Activated T-cell treated with anti-CD3 and anti-CD28 coated beads, Interleukin-2, amount 50 U/mL, for 4 hours (primary cell): ENCODE measurements at regions not wholly inside any gene's neighbourhood (a gene's known extent, or its start where the extent isn't known, plus 50 kb on each side); places are given as distances from the start of the nearest gene placed in this dataset.

Experiments used
- ATAC-seq, 2 donors: fragments of 200-7000 bp; cut with Tn5 transposase; one replicate each; pipeline ENCODE4 v1.10.0; 2021
- DNase-seq: peaks from one replicate; pipeline ENCODE4 v3.0.0-alpha.2; 2020
- H3K27me3 Mint-ChIP-seq: one replicate; pipeline ENCODE4 v1.8.0; 2021; ENCODE audit warnings: low read depth, mixed read lengths
- H3K36me3 Mint-ChIP-seq: one replicate; pipeline ENCODE4 v1.8.0; 2022; ENCODE audit warnings: mixed read lengths; ENCODE audit not compliant: insufficient read depth
- H3K4me1 Mint-ChIP-seq: one replicate; pipeline ENCODE4 v1.8.0; 2021; ENCODE audit warnings: low read depth, mixed read lengths
- H3K4me3 Mint-ChIP-seq: one replicate; pipeline ENCODE4 v1.8.0; 2021; ENCODE audit warnings: mild to moderate bottlenecking, moderate library complexity, mixed read lengths
- H3K9me3 Mint-ChIP-seq: one replicate; pipeline ENCODE4 v1.8.0; 2021; ENCODE audit warnings: mixed read lengths

DNA sequence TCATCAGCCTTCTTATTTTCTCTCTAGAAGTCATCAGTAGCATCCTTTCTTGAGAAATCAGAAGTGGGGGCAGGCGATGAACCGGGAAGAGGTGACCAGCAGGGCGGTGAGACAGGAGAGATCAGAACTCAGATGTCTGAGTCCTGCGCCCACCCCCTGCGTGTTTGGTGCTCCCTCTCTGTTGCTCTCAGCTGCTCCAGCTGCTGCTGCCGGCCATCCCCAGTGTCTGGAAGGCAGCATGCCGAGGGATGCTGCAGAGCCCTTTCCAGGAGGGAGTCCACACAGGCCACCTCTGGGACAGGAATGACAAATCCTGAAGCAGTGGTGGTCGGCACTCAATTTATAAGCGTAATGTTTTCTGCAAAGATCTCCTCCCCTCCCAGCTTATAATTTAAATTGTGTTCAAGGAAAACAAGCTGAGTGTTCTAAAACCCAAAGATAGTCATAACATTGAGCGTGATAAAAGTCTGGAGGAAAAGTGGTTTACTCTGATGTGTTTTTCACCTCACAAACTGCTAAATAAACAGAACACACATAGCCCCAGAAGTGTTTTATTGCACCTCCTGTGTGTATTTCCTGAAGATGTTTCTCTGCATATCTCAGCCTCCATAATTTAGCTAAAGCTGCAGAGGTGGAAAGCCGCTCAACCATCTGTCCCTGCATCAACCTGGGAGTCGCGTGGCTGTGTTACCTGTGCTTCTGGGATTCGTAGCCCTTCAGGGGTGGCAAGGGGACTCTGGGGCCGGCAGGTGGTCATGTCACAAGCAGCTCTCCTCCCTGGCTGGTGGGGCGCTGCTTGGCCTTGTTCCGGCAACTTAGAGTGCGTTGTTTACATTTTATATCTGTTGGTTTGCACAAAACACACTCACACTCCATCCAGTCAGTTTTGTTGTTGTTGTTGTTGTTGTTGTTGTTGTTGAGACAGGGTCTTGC, 191.2 kb downstream of the USP12 start:
- H3K9me3 Mint-ChIP-seq = no peaks in the 10 kb centered on the region
- H3K4me3 Mint-ChIP-seq = no peak overlapping the region
- H3K36me3 Mint-ChIP-seq = no peaks in the 10 kb centered on the region
- ATAC-seq = no peak
- no peak for DNase-seq
- H3K27me3 Mint-ChIP-seq = peaks cover 15% of the 10 kb centered on the region
- no peaks in the 10 kb centered on the region for H3K4me1 Mint-ChIP-seq

DNA sequence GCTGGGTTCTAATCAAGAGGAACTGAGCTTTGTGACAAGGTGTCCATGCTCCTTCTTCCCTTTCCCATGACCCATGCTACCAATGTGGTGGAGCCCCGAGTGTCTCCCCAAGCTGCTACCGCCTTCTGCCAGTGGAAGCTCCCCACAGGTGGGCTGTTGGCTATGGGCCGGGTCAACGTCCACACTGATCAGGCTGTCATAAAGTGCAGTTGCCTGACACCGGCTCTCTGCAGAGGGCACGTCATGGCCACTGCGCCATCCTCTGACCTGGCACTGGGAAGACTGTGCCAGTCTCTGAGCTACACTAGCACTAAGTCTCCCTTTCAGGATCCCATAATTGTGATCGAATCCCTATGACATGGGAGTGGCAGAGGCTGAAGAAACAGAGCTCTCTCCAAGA, 192.3 kb downstream of the USP12 start:
- Mint-ChIP-seq H3K27me3 (peaks cover 15% of the 10 kb centered on the region), H3K4me1 (no peaks in the 10 kb centered on the region), H3K9me3 (no peaks in the 10 kb centered on the region), H3K4me3 (no peak overlapping the region), H3K36me3 (no peaks in the 10 kb centered on the region)
- no peak for DNase-seq
- no peak for ATAC-seq

DNA sequence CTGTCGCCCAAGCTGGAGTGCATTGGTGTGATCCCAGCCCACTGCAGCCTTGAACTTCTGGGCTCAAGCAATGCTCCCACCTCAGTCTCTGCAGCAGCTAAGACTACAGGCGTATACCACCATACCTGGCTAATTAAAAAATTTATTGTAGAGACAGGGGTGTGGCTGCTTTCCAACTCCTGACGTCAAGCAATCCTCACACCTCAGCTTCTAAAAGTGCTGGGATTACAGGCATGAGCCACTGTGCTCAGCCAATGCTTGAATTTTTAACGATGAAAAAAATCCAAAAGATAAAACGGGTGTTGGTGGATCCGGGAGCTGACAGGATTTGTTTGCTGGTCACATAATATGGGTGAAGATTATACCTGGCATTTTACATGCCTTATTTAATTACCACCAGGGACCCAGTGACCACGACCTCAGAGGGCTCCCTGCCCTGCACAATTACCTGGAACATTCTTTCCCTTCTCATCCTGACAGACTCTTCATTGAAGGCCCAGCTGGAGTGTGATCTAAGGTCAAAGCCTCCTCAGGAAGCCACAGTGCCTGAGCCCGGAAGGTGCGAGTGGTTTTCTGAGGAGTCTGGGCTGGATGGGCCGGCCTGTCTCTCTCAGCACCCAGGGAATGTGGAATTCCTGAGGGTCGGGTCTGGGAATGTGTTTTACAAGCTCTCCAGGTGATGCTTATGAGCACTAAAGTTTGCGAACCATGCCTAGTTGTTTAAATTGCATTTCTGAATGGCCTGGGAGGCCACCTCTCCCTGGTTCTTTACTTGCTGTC, 193.3 kb downstream of the USP12 start:
- no peak for DNase-seq
- Mint-ChIP-seq H3K9me3 (no peaks in the 10 kb centered on the region), H3K36me3 (no peaks in the 10 kb centered on the region), H3K27me3 (peaks cover 13% of the 10 kb centered on the region), H3K4me1 (no peaks in the 10 kb centered on the region), H3K4me3 (no peak overlapping the region)
- ATAC-seq = no peak

DNA sequence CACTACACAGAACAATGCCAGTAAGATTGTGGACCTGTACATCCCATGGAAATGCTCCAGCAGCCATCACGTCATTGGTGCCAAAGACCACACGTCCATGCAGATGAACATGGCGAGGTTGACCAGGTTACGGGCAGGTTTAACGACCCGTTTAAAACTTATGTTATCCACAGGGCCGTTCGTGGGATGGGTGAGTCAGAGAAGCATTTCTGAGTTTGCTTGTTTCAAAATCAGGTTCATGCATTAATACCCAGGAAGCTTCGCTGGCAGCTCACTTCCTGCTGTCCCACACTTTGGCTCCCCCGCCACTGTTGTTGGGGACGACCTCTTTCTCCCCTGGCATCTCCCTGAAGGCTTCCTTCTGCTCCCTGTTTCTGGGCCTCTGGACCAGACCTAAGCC, 194.1 kb downstream of the USP12 start:
- Mint-ChIP-seq H3K4me1 (peaks cover 2% of the 10 kb centered on the region), H3K36me3 (no peaks in the 10 kb centered on the region), H3K9me3 (no peaks in the 10 kb centered on the region), H3K27me3 (peaks cover 11% of the 10 kb centered on the region), H3K4me3 (no peak overlapping the region)
- DNase-seq (no peak), ATAC-seq (no peak)

DNA sequence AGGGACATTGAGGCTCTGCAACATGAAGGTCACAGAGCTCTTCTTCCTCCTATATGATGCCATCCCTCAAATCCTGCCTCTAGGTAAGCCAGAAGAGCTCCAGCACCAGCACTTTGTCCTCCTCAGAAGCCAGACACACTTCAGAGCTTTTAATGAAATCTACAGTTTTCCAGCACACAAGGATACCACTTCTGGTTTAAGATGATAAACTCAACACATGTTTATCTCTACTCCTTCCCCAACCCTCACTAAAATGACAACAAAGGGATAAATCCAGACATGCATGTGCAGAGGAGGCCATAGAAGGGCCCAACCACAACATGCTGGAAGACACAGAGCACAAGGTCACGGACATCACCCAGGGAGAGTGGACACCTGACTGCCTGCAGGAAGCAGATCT, 195.3 kb downstream of the USP12 start:
- DNase-seq = no peak
- Mint-ChIP-seq H3K36me3 (no peaks in the 10 kb centered on the region), H3K9me3 (no peaks in the 10 kb centered on the region), H3K27me3 (peaks cover 10% of the 10 kb centered on the region), H3K4me1 (peaks cover 8% of the 10 kb centered on the region), H3K4me3 (no peak overlapping the region)
- ATAC-seq = no peak

DNA sequence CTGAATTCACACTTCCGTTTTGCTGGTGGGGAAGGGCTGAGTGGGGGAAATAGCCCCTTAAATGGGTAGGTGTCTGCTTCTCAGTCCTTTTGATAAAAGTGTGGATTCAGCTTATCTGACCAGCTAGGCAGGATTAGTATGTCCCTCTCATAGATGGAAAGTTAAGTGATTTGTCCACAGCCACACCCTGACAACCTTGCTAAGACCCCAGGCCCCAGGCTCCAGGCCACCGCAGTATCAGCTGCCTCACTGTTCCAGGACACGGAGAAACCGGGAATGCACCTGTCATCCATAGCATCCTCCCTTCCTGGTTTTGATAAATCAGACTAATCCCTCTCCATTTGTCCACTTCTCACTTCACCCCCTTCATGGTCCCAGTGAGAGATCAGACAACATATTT, 197.7 kb downstream of the USP12 start:
- H3K36me3 Mint-ChIP-seq = no peaks in the 10 kb centered on the region
- DNase-seq (no peak), ATAC-seq (no peak)
- H3K9me3 Mint-ChIP-seq = no peaks in the 10 kb centered on the region
- H3K4me1 Mint-ChIP-seq = peaks cover 8% of the 10 kb centered on the region
- peaks cover 5% of the 10 kb centered on the region for H3K27me3 Mint-ChIP-seq
- H3K4me3 Mint-ChIP-seq = no peak overlapping the region

DNA sequence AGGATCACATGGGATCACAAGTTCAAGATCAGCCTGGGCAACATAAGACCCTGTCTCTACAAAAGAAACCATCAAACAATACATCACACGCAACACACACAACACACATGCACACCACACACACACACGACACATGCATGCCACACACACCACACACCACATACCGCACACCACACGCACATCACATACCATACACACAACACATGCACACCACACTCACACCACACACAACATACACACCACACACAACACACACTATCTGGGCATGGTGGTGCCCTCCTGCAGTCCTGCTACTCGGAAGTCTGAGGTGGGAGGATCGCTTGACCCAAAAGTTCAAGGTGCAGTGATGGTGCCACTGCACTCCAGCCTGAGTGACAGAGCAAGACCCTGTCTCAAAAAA, 198.3 kb downstream of the USP12 start:
- H3K9me3 Mint-ChIP-seq = no peaks in the 10 kb centered on the region
- DNase-seq = no peak
- ATAC-seq = no peak
- H3K4me3 Mint-ChIP-seq = no peak overlapping the region
- H3K27me3 Mint-ChIP-seq = peaks cover 2% of the 10 kb centered on the region
- H3K4me1 Mint-ChIP-seq = peaks cover 8% of the 10 kb centered on the region
- no peaks in the 10 kb centered on the region for H3K36me3 Mint-ChIP-seq

DNA sequence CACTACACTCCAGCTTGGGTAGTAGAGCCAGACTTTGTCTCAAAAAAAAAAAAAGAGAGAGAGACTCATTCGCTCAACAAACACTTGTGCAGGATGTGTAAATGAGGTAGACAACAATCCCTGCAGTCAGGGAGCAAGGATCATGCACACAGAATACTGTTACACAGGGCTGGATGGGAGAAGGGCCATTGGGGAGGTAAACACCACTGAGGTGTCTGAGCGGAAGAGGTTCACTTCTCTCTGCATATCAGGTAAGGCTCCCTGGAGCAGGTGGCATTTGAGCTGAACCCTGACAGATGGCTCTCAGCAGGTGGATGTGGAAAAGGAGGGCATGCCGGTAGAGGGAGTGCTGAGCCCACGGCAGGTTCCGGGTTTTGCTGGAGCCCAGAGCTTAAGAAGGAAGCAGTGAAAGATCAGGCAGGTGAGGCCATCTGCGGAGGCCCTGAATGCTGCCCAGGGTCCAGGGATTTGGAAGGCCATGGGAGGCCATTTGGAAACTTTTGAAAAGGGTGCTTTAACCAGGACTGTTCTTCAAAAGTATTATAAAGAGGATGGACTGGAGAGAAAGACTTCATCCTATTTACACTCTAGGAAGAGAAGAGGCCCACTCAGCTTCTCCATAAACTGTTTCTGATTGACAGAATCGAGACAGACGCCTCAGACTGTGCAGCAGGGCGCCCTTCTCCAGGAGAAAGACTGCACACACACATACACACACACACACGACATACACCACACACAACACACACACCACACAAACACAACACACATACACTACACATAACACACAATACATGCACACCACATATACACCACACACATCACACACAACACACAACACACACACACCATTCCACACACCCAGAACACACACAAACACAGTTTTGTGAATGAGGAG, 199.4 kb downstream of the USP12 start:
- Mint-ChIP-seq H3K4me1 (peaks cover 8% of the 10 kb centered on the region), H3K9me3 (no peaks in the 10 kb centered on the region), H3K27me3 (peaks cover 2% of the 10 kb centered on the region), H3K36me3 (no peaks in the 10 kb centered on the region), H3K4me3 (no peak overlapping the region)
- no peak for DNase-seq
- ATAC-seq = peak in 1 of 2 donors; percentile 44

DNA sequence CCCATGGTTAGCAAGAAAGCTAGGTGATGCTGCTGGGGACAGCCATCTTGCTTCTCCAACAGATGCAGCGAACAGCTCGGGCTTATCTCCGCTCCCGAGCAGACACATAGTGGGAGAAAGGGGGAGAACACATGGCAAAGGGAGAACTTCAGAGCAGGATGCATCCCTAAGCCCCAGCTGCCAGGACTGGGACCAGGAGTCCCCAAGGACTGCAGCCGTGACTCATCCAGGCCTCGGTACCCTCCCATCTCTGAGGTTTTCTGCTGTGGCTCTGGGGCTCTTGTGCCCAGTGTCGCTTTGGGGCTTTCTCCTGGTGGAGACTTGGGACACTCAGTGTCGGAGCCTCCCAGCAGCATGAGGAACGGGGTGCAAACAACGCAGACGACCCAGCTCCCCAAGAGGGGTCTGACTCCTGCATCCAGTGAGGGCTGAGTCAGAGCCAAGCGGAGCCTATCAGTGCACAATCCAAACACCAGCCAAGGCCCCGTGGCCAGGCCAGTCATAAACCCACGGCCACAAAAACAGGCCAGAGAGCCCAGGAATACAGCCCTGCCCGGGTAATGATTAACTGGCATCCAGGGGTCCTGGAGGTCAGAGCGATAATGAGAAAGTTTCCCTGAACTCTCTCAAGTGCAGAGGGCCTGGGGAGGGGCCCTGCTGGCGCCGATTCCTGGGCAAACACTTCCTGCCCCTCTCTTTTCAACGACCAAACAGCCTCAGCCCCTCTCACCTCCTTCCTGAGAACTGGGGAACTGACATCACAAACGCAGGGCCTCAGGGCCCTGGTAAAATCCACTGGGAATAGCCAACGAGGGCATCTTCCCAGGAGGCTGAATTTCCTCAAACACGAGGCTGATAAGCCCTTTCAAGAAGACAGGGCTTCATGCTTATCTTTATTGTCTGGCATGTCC, 202.9 kb downstream of the USP12 start:
- H3K27me3 Mint-ChIP-seq = no peaks in the 10 kb centered on the region
- no peak overlapping the region for H3K4me3 Mint-ChIP-seq
- ATAC-seq (no peak), DNase-seq (no peak)
- no peaks in the 10 kb centered on the region for H3K9me3 Mint-ChIP-seq
- H3K4me1 Mint-ChIP-seq = peaks cover 8% of the 10 kb centered on the region
- H3K36me3 Mint-ChIP-seq = no peaks in the 10 kb centered on the region

DNA sequence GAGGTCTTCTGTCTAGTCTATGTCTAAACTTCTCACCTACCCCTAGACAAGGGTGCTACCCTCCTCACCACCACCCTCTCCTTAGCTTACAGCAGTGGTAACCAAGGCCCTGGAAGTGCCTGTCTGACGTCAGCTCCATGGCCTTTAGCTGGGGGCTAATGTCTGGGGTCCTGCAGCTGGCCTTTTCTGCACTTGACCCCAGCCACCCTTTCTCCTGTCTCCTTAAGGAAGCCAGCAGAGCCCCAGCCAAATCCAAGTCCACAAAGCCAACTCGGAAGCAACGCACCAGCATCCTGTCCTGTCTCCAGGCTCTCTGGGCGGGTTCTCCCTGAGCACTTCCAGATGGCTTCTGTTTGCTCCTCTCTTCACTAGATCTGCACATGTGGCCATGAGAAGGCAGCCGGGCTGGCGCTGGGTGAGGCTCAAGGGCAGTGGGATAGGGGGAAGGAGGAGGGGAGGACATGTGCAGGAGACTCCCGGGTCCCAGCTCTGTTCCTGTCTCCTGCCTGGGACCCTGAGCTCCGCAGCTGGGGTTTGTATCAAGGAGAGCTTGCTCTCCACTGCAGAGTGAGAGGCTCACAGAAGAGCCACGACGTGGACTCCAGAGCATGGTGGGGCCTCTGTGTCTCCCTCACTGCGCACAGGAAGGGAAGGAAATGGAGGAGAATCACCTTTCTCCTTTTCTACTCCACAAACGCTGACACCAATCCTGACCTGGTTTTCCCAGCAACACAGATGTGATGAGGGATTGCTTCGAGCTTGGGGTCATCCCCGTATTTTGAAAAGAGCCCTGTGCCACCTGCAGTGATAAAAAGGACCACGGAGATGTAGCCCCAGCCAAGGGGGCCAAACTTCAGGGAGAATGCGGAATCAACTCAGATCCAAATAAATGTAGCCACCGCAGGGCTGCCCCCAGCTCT, 204.2 kb downstream of the USP12 start:
- H3K9me3 Mint-ChIP-seq = no peaks in the 10 kb centered on the region
- H3K27me3 Mint-ChIP-seq = peaks cover 2% of the 10 kb centered on the region
- peaks cover 5% of the 10 kb centered on the region for H3K4me1 Mint-ChIP-seq
- H3K4me3 Mint-ChIP-seq = no peak overlapping the region
- ATAC-seq (no peak), DNase-seq (no peak)
- H3K36me3 Mint-ChIP-seq = no peaks in the 10 kb centered on the region

DNA sequence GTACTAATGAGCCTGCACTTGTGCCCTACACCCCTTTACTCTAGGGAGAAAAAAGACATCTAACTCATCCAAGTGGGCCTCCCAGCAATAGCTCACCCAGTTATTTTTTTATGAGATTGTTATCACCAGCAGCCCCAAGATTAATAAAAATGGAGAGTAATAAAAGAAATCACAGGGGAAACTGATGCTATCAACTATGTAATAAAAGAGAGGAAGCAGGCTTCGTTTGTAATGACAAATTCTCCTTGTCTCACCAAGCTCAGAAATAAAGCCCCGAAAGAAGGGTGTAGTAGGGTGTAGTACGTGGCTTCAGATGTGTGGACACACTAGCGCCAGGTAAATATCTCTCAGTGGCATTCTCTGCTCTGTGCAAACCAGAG, 204.9 kb downstream of the USP12 start:
- Mint-ChIP-seq H3K4me3 (no peak overlapping the region), H3K9me3 (no peaks in the 10 kb centered on the region), H3K36me3 (no peaks in the 10 kb centered on the region), H3K27me3 (peaks cover 2% of the 10 kb centered on the region), H3K4me1 (no peaks in the 10 kb centered on the region)
- ATAC-seq = no peak
- no peak for DNase-seq

DNA sequence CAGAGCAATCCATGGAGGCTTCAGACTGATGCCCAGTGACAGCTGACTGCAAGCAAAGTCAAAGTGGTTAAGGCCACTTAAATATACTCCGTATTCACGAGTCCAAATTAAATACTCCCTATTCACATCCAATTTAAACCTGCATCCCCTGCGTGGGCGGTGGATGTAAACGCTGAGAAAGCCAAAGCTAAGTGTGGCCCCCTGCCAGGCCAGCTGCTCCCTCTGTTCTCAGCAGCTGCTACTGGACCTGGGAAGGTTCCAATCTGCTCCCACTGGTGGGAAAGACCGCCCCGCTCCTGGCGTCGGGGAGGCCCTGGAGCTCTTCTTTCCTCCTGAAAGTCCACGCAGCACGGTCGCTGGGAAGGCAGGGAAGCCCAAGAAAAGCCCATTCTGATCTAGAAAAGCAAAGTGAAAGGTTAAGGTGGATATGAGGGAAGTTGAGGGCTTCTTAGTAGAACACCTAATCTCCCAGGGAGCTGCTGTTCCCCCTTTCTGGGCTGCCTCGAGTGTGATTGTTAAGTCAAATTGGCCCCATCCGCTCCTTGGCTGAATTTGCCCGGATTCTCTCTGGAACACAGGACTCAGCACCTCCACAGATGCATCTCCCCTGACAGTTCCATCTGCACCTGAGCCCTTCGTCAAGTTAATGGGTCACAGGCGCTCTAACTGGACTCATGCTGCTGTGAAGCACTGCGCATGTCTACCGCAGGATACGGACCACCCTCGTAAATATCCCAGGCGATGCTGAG, 205.5 kb downstream of the USP12 start:
- Mint-ChIP-seq H3K27me3 (peaks cover 2% of the 10 kb centered on the region), H3K9me3 (no peaks in the 10 kb centered on the region), H3K4me3 (no peak overlapping the region), H3K36me3 (no peaks in the 10 kb centered on the region), H3K4me1 (no peaks in the 10 kb centered on the region)
- ATAC-seq (no peak), DNase-seq (no peak)
